ENCODE measurements at regions not wholly inside any gene's neighbourhood (a gene's known extent, or its start where the extent isn't known, plus 50 kb on each side); places are given as distances from the start of the nearest gene placed in this dataset.

GRCh38 chr10:28250782-28251181 lies 52.1 kb downstream of the MPP7 start:
- peak in 1 of 2 donors; percentile 17 for DNase-seq

DNA sequence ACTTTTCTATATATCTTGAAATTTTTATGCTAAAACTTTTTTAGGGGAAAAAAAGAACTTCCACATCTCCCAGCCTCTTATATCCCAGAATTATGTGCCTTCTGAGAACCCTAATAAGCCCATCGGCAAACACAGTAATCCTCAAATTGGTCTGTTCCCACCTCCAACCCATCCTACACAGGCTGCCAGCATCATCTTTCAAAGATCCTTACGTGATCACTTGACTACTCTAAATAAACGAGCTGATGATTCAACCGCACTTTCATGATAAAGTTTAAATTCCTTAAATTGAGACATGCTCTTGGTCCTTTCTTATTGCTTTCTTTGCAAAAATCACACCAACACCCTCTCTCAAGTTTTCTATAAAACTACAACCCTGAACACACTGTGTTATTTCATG lies 52.5 kb downstream of the MPP7 start:
- DNase-seq, result no peak

- DNase-seq, result no peak
Observed at GRCh38 chr10:28249512-28249911, 53.4 kb downstream of the MPP7 start.

DNA sequence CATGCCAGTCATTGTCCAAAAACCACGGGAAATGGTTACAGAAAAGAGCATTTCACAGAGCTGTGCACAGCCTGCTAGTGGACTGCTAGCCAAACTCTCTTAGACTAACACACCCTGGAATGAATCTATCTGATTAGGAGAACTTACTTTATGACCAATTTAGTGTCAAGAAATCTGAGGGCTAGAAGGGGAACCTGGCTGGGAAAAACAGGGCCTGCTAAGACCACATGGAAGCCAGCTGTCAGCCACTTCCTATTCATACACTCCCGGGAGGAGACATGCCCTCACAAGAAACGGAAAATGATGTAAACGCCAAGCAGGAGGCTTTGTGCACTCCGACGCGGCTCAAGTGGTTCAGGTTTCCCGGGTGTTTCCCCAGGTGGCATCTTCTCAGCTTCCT lies 54.8 kb downstream of the MPP7 start:
- DNase-seq, result no peak

DNA sequence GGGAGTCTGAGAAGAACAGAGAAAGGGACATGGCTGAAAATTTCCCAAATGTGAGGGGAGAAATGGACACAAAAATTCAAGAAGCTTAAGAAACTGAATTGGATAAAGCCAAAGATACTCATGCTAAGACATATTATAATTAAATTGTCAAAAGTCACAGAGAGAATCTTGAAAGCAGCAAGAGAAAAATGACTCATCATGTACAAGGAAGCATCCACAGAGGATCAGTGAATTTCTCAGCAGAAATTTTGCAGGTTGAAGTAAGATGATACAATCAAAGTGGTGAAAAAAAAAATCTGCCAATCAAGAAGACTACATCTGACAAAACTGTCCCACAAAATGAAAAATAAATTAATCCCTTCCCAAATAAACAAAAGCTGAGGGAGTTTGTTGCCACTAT lies 56.8 kb downstream of the MPP7 start:
- DNase-seq, result no peak

- no peak for DNase-seq
Observed at GRCh38 chr10:28243923-28244322, 58.9 kb downstream of the MPP7 start.

GRCh38 chr10:28242555-28243204 lies 60.2 kb downstream of the MPP7 start:
- no peak for DNase-seq

DNA sequence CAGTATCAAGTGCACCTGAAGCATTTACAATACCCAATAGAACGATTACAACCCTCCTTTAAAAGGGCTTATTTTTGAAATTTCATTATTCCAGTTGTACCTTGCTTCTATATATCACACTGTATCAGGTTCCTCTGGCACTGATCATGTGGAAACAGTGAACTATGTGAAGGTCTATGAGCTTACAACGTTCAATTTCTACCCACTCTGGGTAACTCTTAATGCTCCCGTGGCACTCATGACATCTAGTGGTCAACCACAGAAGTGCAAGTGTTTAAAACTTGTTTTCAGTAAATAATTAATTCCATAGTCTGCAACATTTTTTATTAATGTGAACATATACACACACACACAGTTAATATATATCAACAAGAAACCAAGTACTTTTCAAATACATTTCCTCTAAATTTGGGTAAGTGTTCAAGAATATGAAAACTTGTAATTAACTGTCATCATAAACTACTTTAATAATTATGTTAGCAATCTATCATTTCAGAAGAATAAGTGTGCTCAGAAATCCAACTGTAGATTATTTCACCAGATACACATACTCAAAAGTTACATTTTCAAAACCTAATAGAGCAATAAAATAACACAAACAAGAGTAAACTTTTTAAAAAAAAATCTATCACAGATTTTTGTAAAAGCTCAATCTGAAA lies 61.0 kb downstream of the MPP7 start:
- peak in 1 of 2 donors; percentile 53 for DNase-seq

GRCh38 chr10:28240400-28240799 lies 62.5 kb downstream of the MPP7 start:
- DNase-seq, result no peak

DNA sequence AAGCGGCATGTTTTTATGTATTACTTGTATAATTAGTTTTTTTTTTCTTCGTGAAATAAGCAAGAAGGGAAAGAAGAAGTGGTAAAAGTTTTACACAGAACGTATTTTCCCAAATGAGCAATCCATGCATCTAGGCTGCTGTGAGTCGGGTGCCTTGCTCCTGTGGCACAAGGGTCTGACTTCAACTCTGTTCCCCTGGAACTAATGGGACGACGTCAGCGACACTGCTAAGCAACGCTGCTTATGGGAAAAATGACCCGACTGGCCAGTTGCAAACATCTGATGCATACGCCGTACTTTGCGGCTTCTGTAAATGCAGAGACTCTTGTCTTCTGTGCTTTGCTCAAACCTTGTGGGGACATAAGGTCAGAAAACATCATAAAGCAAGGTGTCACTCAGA lies 66.3 kb downstream of the MPP7 start:
- no peak for DNase-seq

GRCh38 chr10:28220811-28221210 lies 82.1 kb downstream of the MPP7 start:
- DNase-seq, result no peak

DNA sequence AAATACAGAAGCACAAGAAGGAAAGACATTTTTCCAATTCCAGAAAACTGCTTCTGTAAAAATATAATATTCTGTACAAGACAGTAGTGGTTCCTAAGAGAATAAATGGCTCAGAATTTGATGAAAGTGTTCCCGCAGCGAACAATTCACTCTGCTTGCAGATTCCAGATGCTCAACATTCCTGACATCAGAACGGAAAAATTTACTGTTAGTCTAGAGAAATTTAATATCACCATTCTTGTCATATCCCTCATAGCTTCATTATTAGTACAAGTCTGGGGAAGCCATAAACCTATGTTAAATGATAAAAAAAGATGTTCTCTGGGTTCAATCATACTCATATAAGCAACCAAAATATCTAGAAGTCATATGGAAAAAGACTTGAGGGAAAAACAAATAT lies 83.6 kb downstream of the MPP7 start:
- DNase-seq, result no peak

DNA sequence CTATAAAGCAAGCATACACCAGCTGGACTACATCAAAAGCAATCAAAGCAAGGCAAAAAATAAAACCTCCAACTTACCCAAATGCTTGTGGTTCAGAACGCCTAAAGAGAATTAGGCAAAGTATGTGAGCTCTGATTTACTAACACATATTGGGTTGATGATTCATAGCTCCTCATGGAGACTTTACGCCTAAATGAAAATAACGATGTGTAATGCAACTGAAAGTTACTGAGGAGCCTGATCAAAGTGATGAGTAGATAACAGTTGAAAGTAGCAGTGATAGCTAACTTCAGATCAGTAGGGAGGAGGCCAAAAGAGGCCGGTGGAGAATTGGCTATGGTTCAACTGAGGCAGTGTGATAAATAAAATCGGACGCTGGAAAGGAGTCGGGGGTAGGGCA lies 85.0 kb downstream of the MPP7 start:
- peak in 1 of 2 donors; percentile 33 for DNase-seq

DNA sequence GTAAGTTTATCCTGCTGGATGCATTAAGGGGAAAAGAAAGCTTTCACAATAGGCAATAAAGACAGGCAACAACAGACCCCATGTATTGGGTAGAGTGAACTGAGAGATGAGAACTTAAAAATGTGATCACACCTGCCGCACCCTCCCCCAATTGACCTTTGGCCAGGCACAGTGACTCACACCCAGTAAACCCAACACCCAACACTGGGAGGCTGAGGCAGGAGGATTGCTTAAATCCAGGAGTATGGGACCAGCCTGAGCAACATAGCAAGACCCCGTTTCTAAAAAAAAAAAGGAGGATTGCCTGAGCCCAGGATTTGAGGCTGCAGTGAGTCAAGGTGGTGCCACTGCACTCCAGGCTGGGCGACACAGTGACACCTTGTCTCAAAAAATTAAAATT lies 86.9 kb downstream of the MPP7 start:
- DNase-seq, result no peak

- peak; percentile 36 to 46 for DNase-seq
Observed at GRCh38 chr10:28214219-28214618, 88.6 kb downstream of the MPP7 start.

DNA sequence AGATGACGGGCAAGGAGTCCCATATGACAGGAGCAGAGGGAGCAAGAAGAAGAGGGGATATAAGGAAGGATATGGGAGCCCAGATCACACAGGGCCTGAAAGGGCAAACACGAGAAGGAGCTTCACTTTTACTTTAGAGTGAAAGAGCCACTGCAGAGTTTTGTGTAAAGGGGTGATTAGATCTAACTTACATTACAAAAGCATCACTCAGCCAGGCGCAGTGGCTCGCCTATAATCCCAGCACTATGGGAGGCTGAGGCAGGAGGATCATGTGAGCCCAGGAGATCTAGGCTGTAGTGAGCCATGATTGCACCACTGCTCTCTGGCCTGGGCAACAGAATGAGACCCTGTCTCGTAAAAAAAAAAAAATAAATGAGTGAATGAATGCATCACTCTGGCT lies 91.1 kb downstream of the MPP7 start:
- DNase-seq, result no peak

DNA sequence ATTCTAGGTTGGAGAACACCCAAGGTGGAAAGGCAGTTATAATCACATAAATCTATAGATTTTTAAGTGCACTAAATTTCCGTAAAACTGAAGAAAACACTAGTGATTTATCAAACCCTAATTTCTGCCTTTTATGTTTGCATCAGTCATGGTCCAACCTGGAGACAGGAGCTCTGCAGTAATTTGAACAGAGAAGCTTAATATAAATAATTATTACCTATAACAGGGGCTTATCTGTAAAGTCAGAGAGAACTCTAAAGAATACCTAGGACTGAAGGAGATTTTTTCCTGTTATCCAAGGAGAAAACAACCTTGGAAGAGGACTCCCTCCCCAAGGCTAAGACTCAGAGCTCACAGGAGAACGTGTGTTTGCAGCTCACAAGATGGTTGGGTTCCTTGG lies 95.1 kb downstream of the MPP7 start:
- DNase-seq, result no peak

DNA sequence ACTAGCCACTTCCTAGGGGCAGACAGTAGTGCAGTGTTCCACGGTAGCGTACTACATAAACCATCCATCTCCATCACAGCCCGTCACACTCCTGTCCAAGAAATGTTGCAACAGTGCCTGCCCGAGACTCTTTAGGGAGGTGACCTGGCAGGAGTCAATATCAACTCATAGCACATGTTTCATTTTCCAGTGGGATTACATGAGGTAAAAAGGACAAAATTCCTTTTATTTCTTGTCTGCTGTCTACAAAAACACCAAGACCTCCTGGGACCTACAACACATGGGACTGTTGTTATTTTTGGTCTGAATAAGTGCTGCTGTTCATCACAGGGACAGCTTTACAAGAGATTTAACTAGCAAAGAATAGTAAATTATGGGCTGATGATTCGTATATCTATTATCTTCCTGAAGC lies 99.9 kb downstream of the MPP7 start:
- DNase-seq, result no peak

DNA sequence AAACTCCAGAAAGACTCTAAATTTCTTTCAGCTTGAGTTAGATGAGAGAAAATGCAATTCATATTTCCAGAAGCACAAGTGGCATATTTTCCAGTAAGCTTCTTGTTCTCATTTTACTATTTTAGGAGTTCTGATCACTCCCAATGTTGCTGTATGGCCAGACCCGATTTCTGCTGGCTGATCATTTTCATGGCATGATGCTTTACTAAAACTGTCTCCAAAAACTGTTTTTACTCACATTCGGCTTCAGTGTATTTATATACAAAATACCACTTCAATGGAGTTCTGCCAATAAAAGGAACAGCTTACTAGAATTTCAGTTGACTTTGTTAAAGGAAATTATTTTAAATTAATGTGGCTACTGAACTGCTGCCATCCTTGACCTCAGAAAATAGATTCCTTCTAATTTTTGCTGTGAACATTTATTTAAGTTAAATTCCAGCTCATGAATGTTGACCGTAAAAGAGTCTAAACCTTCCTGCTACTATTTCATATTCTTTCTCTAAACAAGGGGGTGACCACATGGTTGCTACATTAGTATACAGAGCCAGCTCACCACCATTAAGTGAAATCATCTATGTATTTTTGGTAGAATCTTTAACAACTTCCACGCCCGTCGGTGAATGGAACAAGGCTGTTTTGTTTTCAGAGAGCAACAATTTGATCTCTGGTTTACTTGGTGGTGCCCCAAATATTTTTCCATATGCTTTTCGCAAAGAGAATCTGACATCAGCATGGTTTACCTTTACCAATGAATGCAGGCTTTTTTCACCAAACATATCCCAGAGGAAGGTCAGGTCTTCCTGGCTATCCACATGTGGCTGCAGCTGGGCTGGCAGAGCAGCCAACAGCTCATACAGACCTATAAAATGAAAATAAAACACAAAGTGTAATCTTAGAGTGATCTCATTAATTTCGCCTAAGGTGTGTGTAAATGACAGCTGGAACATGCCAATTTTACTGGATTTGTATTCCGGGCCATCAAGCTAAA lies 101.2 kb downstream of the MPP7 start:
- no peak for DNase-seq

DNA sequence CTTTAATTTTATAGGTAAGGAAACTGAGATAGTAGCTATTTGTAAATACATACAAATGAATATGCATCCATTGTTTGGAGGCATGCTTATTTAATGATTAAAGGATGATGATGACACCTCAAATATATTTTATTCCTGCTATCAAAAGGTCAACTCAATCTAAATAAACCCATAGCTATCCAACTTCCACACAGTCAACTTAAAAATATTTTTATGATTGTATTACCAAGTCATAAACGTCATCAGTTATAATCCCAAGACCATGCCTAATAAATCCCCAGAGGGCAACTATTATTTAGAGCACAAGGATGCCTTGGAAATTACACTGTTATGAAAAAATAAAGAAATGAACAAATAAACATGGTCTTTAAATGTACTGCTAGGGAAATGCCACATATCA lies 102.1 kb downstream of the MPP7 start:
- DNase-seq, result no peak

DNA sequence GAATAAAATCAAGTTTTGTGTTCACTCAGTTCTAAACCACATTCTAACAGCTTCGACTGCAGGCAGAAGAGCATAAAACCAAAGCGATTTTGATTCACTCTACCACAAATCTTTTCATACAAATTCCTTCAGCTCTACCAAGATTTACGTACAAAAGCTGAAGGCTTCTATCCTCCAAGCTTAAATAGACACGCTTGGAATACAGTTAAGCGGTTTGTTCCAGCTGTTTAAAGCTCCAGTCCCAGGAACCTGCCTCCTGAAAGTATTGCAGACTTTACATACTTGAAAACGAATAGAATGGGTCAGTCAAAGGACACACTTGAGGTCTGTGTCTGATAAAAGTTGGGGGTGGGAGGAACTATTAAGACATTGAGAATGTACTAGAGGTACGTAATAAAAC lies 102.9 kb downstream of the MPP7 start:
- DNase-seq, result no peak

- DNase-seq, result no peak
Observed at GRCh38 chr10:28190196-28190595, 112.7 kb downstream of the MPP7 start.

- no peak for DNase-seq
Observed at GRCh38 chr10:28188526-28188925, 114.3 kb downstream of the MPP7 start.
